ENCODE measurements at regions not wholly inside any gene's neighbourhood (a gene's known extent, or its start where the extent isn't known, plus 50 kb on each side); places are given as distances from the start of the nearest gene placed in this dataset.
A peak's percentile ranks its signal among the peaks of the same experiment; 100 is the strongest.
"Not testable (repeated sequence)": the region's sequence is repeated elsewhere in the genome, so short reads cannot be mapped to it uniquely, and the experiment has no call there.

DNA sequence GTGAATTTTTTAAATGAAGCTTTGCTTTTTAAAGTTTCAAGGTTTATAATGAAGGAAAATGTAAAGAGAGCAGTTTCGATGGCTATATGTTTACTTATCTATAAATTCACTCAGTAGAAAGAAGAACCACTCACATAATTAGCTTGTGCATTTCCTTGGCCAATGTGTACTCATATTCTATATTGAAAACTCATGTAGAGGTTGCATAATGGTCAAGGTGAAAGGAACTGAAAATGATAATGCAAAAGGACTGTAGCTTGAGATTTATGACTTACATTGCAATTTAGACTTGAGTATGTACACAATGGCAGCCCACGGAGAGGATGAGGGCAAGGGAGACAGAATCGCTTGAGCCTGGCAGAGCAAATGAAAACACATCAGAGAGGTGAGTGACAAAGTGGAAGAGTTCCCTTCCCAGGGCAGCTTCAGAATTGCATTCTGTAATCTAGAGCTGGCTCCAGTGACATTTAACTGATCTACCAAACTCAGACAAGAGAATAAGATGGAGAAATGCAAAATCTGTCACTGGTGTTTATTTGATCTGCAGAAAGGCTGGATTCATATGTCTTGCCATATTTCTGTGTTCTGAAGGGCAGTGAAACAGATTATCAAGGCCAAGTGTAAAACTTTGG lies 191.8 kb downstream of the TMEM200A start:
- Histone ChIP-seq H3K4me3 (no peak overlapping the region), H3K27ac (no peak overlapping the region), H3K9me3 (ENCODE audit: low read depth) (no peaks in the 10 kb centered on the region), H3K4me1 (ENCODE audit: low read depth) (no peaks in the 10 kb centered on the region), H3K36me3 (no peaks in the 10 kb centered on the region), H3K27me3 (peaks cover 2% of the 10 kb centered on the region)
- DNase-seq (ENCODE audit: low read depth in 1 of 2, low spot score in 1 of 2), result no peak
- TF ChIP-seq, protein P1, sequence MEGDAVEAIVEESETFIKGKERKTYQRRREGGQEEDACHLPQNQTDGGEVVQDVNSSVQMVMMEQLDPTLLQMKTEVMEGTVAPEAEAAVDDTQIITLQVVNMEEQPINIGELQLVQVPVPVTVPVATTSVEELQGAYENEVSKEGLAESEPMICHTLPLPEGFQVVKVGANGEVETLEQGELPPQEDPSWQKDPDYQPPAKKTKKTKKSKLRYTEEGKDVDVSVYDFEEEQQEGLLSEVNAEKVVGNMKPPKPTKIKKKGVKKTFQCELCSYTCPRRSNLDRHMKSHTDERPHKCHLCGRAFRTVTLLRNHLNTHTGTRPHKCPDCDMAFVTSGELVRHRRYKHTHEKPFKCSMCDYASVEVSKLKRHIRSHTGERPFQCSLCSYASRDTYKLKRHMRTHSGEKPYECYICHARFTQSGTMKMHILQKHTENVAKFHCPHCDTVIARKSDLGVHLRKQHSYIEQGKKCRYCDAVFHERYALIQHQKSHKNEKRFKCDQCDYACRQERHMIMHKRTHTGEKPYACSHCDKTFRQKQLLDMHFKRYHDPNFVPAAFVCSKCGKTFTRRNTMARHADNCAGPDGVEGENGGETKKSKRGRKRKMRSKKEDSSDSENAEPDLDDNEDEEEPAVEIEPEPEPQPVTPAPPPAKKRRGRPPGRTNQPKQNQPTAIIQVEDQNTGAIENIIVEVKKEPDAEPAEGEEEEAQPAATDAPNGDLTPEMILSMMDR (IDR thresholded peaks at IDR 0.05; ENCODE audit: low read depth, low read length), result no peak

DNA sequence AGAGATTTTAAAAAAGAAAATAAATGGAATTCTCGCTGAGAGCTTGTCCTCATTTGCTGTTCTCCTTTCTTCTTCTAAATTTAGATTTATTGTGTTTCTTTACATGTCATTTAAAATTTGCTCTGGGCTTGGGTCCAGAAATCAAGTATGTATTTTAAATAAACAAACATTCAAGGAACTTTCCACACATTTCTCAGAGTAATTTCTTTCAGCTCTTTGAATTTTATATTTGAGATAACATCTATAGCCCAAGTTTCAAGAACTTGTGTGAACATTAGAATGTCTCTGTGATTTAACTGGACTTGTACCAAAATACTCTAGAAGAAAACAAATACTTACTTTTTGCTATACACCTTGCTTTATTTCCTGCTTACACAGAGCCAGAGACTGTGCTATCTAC lies 192.3 kb downstream of the TMEM200A start:
- TF ChIP-seq, protein P1 (IDR thresholded peaks at IDR 0.05; ENCODE audit: low read depth, low read length), result no peak
- H3K4me1 ChIP-seq (ENCODE audit: low read depth), result no peaks in the 10 kb centered on the region
- no peaks in the 10 kb centered on the region for H3K9me3 ChIP-seq (ENCODE audit: low read depth)
- H3K27ac ChIP-seq, result no peak overlapping the region
- no peak for DNase-seq (ENCODE audit: low read depth in 1 of 2, low spot score in 1 of 2)
- peaks cover 2% of the 10 kb centered on the region for H3K27me3 ChIP-seq
- no peaks in the 10 kb centered on the region for H3K36me3 ChIP-seq
- H3K4me3 ChIP-seq, result no peak overlapping the region

DNA sequence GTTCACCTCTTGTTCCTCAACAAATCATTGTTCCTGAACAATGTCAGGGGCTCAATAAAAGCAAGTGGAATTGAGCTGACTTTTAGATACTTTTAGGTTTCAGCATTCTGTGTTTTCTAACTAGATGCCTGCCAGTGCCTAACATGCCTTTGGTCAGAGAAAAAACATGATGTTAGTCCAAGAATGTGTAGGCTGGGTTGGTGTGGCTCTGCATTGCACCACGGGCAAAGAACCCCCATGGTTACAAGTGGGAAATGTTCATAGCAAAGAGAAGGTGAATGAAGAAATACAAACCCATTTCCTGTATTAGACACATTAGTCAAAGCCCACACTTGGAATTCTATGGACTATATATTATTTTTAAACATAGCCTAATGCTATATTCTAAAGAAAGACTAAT lies 193.3 kb downstream of the TMEM200A start:
- no peak overlapping the region for H3K27ac ChIP-seq
- no peak overlapping the region for H3K4me3 ChIP-seq
- H3K9me3 ChIP-seq (ENCODE audit: low read depth), result no peaks in the 10 kb centered on the region
- peaks cover 2% of the 10 kb centered on the region for H3K27me3 ChIP-seq
- peak in 1 of 2 donors; percentile 12 for DNase-seq (ENCODE audit: low read depth in 1 of 2, low spot score in 1 of 2)
- TF ChIP-seq, protein P1 (IDR thresholded peaks at IDR 0.05; ENCODE audit: low read depth, low read length), result no peak
- no peaks in the 10 kb centered on the region for H3K36me3 ChIP-seq
- no peaks in the 10 kb centered on the region for H3K4me1 ChIP-seq (ENCODE audit: low read depth)

DNA sequence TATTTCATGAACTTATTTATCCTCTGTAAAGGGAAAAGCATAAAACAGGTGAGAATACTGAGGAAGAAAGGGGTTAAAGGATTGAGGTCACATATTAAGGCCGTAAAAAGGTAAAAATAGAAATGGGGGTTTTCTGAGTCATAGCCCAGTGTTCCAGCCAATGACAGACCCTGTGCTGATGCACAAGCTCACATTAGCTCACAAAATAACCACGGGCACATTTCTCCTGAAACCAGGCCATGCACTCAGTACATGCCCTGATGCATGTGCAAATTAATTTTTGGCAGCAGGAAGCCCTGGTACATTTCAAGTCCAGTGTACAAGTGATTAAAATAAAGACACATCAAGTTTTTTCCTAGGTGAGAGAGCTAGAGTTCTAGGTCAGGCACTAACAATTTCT lies 194.4 kb downstream of the TMEM200A start:
- Histone ChIP-seq H3K4me3 (no peak overlapping the region), H3K4me1 (ENCODE audit: low read depth) (no peaks in the 10 kb centered on the region), H3K36me3 (no peaks in the 10 kb centered on the region), H3K27me3 (peaks cover 2% of the 10 kb centered on the region), H3K27ac (no peak overlapping the region), H3K9me3 (ENCODE audit: low read depth) (no peaks in the 10 kb centered on the region)
- TF ChIP-seq, protein P1 (IDR thresholded peaks at IDR 0.05; ENCODE audit: low read depth, low read length), result no peak
- no peak for DNase-seq (ENCODE audit: low read depth in 1 of 2, low spot score in 1 of 2)

DNA sequence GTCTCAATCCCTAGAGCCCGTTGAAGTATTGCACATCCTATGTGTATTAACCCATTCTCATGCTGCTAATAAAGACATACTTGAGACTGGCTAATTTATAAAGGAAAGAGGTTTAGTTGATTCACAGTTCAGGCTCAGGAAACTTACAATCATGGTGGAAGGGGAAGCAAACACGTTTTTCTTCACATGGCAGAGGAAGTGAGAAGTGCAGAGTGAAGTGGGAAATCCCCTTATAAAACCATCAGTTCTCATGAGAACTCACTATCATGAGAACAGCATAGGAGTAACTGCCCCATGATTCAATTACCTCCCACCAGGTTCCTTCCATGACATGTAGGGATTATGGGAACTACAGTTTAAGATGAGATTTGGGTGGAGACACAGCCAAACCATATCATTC lies 195.3 kb downstream of the TMEM200A start:
- not testable (repeated sequence) for H3K4me1 ChIP-seq (ENCODE audit: low read depth); H3K4me3 ChIP-seq; H3K27ac ChIP-seq; DNase-seq (ENCODE audit: low read depth in 1 of 2, low spot score in 1 of 2); H3K9me3 ChIP-seq (ENCODE audit: low read depth); H3K36me3 ChIP-seq; H3K27me3 ChIP-seq

DNA sequence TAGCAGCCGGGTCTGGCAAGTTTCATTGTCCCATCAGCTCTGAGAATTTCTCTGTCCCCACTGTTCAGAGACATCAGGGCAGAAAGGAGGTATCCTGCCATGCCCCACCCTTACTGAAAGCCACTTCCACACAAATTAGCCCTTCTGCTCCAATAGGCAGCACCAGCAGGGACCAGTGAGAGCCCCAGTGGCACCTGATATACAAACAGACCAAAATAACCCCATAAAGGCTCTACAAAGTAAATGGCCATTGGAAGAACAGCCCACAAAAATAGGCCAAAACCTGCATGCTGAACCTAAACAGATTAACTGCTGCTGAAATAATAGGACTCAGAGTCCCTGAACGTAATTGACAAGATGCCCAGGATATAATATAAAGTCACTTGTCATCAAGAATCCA lies 199.9 kb downstream of the TMEM200A start:
- no peak for DNase-seq (ENCODE audit: low read depth in 1 of 2, low spot score in 1 of 2)
- H3K4me1 ChIP-seq (ENCODE audit: low read depth), result no peaks in the 10 kb centered on the region
- no peaks in the 10 kb centered on the region for H3K27me3 ChIP-seq
- H3K27ac ChIP-seq, result no peak overlapping the region
- no peaks in the 10 kb centered on the region for H3K36me3 ChIP-seq
- H3K9me3 ChIP-seq (ENCODE audit: low read depth), result no peaks in the 10 kb centered on the region
- no peak overlapping the region for H3K4me3 ChIP-seq
- TF ChIP-seq, protein P1 (IDR thresholded peaks at IDR 0.05; ENCODE audit: low read depth, low read length), result no peak
